Choroid plexus epithelial cell (primary cell): ENCODE measurements at regions not wholly inside any gene's neighbourhood (a gene's known extent, or its start where the extent isn't known, plus 50 kb on each side); places are given as distances from the start of the nearest gene placed in this dataset.

Experiments used
- DNase-seq: peaks from one replicate; pipeline ENCODE4 v3.0.0-alpha.2; 2010; ENCODE audit warnings: low read depth
- H3K4me3 ChIP-seq: 2 replicates; pipeline ENCODE4 v1.5.1; 2011; ENCODE audit warnings: low read depth, mild to moderate bottlenecking, control low read depth, low read length, moderate library complexity
- TF ChIP-seq, protein P1 (sequence below): conservative IDR thresholded peaks from 2 replicates; pipeline ENCODE4 v1.5.1; 2011; ENCODE audit warnings: low read depth, mild to moderate bottlenecking, control low read depth, inconsistent platforms, low read length, moderate library complexity

GRCh38 chr20:57895161-57895855 is 185.5 kb upstream of the PMEPA1 start:
- DNase-seq: no peak
- TF ChIP-seq, protein P1, sequence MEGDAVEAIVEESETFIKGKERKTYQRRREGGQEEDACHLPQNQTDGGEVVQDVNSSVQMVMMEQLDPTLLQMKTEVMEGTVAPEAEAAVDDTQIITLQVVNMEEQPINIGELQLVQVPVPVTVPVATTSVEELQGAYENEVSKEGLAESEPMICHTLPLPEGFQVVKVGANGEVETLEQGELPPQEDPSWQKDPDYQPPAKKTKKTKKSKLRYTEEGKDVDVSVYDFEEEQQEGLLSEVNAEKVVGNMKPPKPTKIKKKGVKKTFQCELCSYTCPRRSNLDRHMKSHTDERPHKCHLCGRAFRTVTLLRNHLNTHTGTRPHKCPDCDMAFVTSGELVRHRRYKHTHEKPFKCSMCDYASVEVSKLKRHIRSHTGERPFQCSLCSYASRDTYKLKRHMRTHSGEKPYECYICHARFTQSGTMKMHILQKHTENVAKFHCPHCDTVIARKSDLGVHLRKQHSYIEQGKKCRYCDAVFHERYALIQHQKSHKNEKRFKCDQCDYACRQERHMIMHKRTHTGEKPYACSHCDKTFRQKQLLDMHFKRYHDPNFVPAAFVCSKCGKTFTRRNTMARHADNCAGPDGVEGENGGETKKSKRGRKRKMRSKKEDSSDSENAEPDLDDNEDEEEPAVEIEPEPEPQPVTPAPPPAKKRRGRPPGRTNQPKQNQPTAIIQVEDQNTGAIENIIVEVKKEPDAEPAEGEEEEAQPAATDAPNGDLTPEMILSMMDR: no peak
- no peak overlapping the region for H3K4me3 ChIP-seq

GRCh38 chr20:57894522-57894921 is 184.7 kb upstream of the PMEPA1 start:
- DNase-seq: no peak
- TF ChIP-seq, protein P1: no peak
- no peak overlapping the region for H3K4me3 ChIP-seq

GRCh38 chr20:57894096-57894495 is 184.3 kb upstream of the PMEPA1 start:
- TF ChIP-seq, protein P1: no peak
- H3K4me3 ChIP-seq: no peak overlapping the region
- no peak for DNase-seq

GRCh38 chr20:57893366-57893999 is 183.7 kb upstream of the PMEPA1 start:
- TF ChIP-seq, protein P1: no peak
- no peak overlapping the region for H3K4me3 ChIP-seq
- no peak for DNase-seq

DNA sequence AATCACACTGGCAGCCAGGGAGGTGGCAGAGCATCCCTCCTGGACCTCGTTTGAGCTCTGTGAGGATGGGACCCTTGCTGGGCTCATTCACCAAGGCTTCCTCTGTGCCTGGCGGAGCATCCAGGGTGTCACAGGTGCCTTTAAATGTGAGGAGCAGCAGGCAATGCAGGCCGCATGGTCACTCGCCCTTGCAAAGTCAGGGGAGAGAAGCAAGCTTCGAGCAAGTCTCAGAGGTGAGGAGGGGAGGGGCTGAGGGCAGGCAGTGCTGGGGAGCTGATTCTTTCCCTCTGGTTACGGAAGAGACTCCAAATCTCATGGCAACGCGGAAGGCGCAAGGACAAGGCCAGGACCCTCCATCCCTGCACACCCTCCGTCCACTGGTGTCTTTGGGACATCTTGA is 182.7 kb upstream of the PMEPA1 start:
- no peak for DNase-seq

GRCh38 chr20:57891014-57891413 is 181.2 kb upstream of the PMEPA1 start:
- TF ChIP-seq, protein P1: no peak
- H3K4me3 ChIP-seq: no peak overlapping the region
- DNase-seq: no peak

More for the DNA sequence above, 182.7 kb upstream of the PMEPA1 start:
- TF ChIP-seq, protein P1: no peak
- H3K4me3 ChIP-seq: no peak overlapping the region

DNA sequence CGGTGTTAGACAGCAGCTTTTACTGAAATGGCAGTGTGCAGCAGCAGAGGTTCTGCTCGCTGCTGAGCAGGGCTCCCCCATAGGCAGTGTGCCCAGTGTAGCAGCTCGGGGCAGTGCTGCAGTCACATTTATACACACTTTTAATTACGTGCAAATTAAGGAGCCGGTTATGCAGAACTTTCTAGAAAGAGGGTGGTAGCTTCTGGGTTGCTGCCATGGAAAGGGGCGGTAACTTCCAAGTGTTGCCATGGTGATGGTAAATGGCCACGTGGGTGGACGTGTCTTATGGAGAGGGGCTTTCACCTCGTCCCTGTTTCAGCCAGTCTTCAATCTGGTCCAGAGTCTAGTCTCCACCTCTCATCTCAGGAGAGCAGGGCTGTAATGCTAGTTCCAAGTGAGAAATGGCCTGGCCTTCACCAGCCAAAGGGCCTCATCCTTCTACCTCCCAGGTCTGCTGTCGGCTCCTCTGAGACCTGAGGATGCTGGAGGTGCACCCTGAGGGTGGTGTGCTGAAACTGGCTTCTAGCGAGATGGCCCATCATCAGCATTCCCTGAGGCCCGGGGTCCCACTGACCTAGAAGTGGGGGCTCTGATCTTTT is 180.5 kb upstream of the PMEPA1 start:
- DNase-seq: no peak
- H3K4me3 ChIP-seq: no peak overlapping the region
- TF ChIP-seq, protein P1: no peak
